ENCODE measurements at regions not wholly inside any gene's neighbourhood (a gene's known extent, or its start where the extent isn't known, plus 50 kb on each side); places are given as distances from the start of the nearest gene placed in this dataset.
"Not testable (repeated sequence)": the region's sequence is repeated elsewhere in the genome, so short reads cannot be mapped to it uniquely, and the experiment has no call there.

GRCh38 chr18:8499810-8500675 is 109.2 kb upstream of the RAB12 start:
- no peak for DNase-seq (ENCODE audit: low read depth in 2 of 2)

- no peak for DNase-seq (ENCODE audit: low read depth in 2 of 2)
These were observed 108.2 kb upstream of the RAB12 start for GRCh38 chr18:8501044-8501443.

- DNase-seq (ENCODE audit: low read depth in 2 of 2), result no peak
These were observed 106.0 kb upstream of the RAB12 start for GRCh38 chr18:8503248-8503647.

- no peak for DNase-seq (ENCODE audit: low read depth in 2 of 2)
These were observed 104.8 kb upstream of the RAB12 start for GRCh38 chr18:8504424-8504823.

GRCh38 chr18:8504880-8505435 is 104.3 kb upstream of the RAB12 start:
- no peak for DNase-seq (ENCODE audit: low read depth in 2 of 2)

GRCh38 chr18:8506251-8507049 is 102.8 kb upstream of the RAB12 start:
- no peak for DNase-seq (ENCODE audit: low read depth in 2 of 2)

- DNase-seq (ENCODE audit: low read depth in 2 of 2), result no peak
These were observed 101.9 kb upstream of the RAB12 start for GRCh38 chr18:8507361-8507760.

GRCh38 chr18:8507915-8508705 is 101.1 kb upstream of the RAB12 start:
- DNase-seq (ENCODE audit: low read depth in 2 of 2), result no peak

- no peak for DNase-seq (ENCODE audit: low read depth in 2 of 2)
These were observed 96.0 kb upstream of the RAB12 start for GRCh38 chr18:8513249-8513648.

- DNase-seq (ENCODE audit: low read depth in 2 of 2), result no peak
These were observed 94.8 kb upstream of the RAB12 start for GRCh38 chr18:8514409-8514808.

- DNase-seq (ENCODE audit: low read depth in 2 of 2), result no peak
These were observed 93.9 kb upstream of the RAB12 start for GRCh38 chr18:8515142-8515865.

GRCh38 chr18:8516371-8517250 is 92.6 kb upstream of the RAB12 start:
- no peak for DNase-seq (ENCODE audit: low read depth in 2 of 2)

- no peak for DNase-seq (ENCODE audit: low read depth in 2 of 2)
These were observed 92.0 kb upstream of the RAB12 start for GRCh38 chr18:8517276-8517675.

- DNase-seq (ENCODE audit: low read depth in 2 of 2), result no peak
These were observed 90.1 kb upstream of the RAB12 start for GRCh38 chr18:8519102-8519501.

- no peak for DNase-seq (ENCODE audit: low read depth in 2 of 2)
These were observed 89.0 kb upstream of the RAB12 start for GRCh38 chr18:8520266-8520665.

GRCh38 chr18:8522756-8523155 is 86.5 kb upstream of the RAB12 start:
- DNase-seq (ENCODE audit: low read depth in 2 of 2), result no peak

GRCh38 chr18:8525692-8526091 is 83.5 kb upstream of the RAB12 start:
- DNase-seq (ENCODE audit: low read depth in 2 of 2), result no peak

- no peak for DNase-seq (ENCODE audit: low read depth in 2 of 2)
These were observed 82.9 kb upstream of the RAB12 start for GRCh38 chr18:8526332-8526731.

- DNase-seq (ENCODE audit: low read depth in 2 of 2), result no peak
These were observed 79.6 kb upstream of the RAB12 start for GRCh38 chr18:8529609-8530008.

GRCh38 chr18:8531084-8531483 is 78.2 kb upstream of the RAB12 start:
- DNase-seq (ENCODE audit: low read depth in 2 of 2), result not testable (repeated sequence)

All from stimulated activated CD4-positive, alpha-beta T cell treated with anti-CD3 and anti-CD28 coated beads, Interleukin-1b, Interleukin-23, amount 100 ng/mL, for 4 hours (primary cell).